ENCODE measurements at regions not wholly inside any gene's neighbourhood (a gene's known extent, or its start where the extent isn't known, plus 50 kb on each side); places are given as distances from the start of the nearest gene placed in this dataset.
"Not testable (repeated sequence)": the region's sequence is repeated elsewhere in the genome, so short reads cannot be mapped to it uniquely, and the experiment has no call there.

GRCh38 chr14:43790681-43791080 lies 716.4 kb downstream of the FSCB start:
- no peak for TF ChIP-seq CTCF (IDR thresholded peaks at IDR 0.05; ENCODE audit: low read depth, low read length)
- no peak for DNase-seq (ENCODE audit: low read depth in 2 of 2)
- H3K4me3 ChIP-seq (replicated peaks in 1 of 2; ENCODE audit: low read depth in 2 of 2, low read length in 2 of 2) = no peak overlapping the region

DNA sequence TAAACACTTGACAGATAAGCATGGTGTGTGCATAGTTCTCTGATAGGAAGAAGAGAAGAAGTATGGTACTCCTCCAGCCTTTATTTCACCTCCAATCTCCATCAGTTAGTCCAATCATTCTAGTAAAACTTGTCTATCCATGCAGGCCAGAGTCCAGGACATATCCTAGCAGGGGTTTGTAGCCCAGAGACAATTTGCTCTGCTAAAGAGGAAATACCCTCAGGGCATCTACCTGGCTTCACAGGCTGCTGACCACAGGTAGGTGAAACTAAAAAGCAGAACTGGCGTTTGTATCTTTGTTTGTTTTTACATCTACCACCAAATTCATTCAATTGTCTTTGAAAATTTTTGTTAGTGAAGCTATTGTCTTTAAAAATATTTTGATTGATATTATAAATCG lies 717.6 kb downstream of the FSCB start:
- DNase-seq (ENCODE audit: low read depth in 2 of 2) = no peak
- H3K4me3 ChIP-seq (replicated peaks in 1 of 2; ENCODE audit: low read depth in 2 of 2, low read length in 2 of 2) = no peak overlapping the region
- TF ChIP-seq CTCF (IDR thresholded peaks at IDR 0.05; ENCODE audit: low read depth, low read length) = no peak

DNA sequence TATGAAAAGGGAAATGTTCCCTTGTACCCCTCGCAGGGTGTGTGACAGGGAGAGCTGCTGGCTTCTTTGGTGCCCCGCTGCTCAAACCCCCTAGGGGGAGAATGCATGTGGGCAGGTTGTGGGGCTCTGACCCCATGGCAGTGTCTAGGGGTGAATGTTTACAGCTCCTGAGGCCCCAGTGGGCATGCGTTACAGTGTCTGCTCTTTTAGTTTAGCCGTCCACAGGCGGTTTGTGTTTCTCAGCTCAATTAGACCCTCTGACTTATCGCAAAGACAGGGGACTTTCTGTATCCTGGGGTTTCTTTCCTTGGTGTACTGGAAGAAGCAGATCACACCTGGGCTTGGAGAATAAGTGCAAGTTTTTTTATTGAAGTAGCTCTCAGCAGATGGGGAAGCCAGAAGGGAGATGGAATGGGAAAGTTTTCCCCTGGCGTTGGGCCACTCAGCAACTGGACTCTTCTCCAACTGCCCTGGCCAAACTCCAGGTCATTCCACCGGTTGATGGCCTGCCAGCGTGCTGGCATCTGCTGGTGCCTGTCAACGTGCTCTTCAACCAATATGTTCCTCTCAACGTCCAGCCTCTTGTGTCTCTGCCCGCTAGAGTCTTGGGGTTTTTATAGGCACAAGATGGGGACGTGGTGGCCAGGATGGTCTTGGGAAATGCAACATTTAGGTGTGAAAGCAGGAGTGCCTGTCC lies 720.9 kb downstream of the FSCB start:
- H3K4me3 ChIP-seq (replicated peaks in 1 of 2; ENCODE audit: low read depth in 2 of 2, low read length in 2 of 2) = no peak overlapping the region
- no peak for TF ChIP-seq CTCF (IDR thresholded peaks at IDR 0.05; ENCODE audit: low read depth, low read length)
- no peak for DNase-seq (ENCODE audit: low read depth in 2 of 2)

GRCh38 chr14:43784432-43784831 lies 722.7 kb downstream of the FSCB start:
- not testable (repeated sequence) for DNase-seq (ENCODE audit: low read depth in 2 of 2); H3K4me3 ChIP-seq (replicated peaks in 1 of 2; ENCODE audit: low read depth in 2 of 2, low read length in 2 of 2)

DNA sequence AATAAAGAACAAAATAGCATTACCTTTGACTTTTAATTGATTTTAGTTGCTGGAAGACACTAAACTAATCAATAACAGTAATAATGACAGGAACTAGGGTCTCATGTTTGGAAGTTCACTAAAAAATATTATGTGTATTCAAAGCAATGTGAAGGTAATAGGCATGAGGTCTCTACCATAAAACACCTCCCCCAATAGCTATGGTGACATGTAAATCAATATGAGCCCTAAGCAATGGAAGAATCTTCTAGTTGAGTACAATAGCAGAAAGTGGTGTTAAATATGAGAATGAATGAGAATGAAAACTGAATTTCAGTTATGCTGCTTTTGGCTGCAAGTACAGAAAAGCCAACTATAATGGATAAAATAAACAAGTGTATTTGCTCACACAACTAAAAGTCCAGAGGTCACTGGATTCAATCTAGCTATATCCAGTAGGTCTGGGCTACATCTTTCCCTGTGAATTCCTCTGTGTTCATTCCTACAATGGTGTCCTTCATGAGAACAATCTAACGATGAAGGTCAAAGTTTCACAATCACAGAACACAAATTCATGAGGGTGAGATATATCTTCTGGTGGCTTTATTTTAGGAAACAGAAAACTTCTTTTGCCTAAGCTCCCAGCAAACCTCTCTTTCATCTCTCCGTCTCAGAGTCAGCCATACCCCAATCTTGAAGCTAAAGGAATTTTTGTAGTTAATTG lies 728.0 kb downstream of the FSCB start:
- no peak for TF ChIP-seq CTCF (IDR thresholded peaks at IDR 0.05; ENCODE audit: low read depth, low read length)
- no peak for DNase-seq (ENCODE audit: low read depth in 2 of 2)
- no peak overlapping the region for H3K4me3 ChIP-seq (replicated peaks in 1 of 2; ENCODE audit: low read depth in 2 of 2, low read length in 2 of 2)

- H3K4me3 ChIP-seq (replicated peaks in 1 of 2; ENCODE audit: low read depth in 2 of 2, low read length in 2 of 2) = no peak overlapping the region
- TF ChIP-seq CTCF (IDR thresholded peaks at IDR 0.05; ENCODE audit: low read depth, low read length) = no peak
- no peak for DNase-seq (ENCODE audit: low read depth in 2 of 2)
These were observed 728.5 kb downstream of the FSCB start for GRCh38 chr14:43778570-43778936.

DNA sequence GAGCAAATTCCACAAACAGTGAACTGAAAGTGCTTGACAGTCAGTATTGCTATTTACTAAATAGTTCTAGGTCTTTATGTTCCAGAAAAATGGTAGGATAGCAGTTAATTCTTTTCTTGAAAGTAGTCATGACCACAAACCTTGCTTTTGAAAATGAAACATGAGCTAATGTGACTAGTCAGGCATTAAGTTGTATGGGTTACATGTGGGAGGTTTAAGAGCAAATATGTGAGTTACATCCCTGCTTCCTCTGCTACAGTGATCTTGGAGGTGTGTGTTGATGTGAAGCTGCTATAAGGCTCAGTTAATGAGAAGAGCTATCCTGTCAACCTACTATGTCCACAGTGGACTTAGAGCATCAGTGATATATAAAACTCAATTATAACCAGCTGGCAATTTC lies 741.6 kb downstream of the FSCB start:
- DNase-seq (ENCODE audit: low read depth in 2 of 2) = no peak
- H3K4me3 ChIP-seq (replicated peaks in 1 of 2; ENCODE audit: low read depth in 2 of 2, low read length in 2 of 2) = no peak overlapping the region
- TF ChIP-seq CTCF (IDR thresholded peaks at IDR 0.05; ENCODE audit: low read depth, low read length) = no peak
